Activated CD4-positive, alpha-beta T cell treated with anti-CD3 and anti-CD28 coated beads, Interleukin-2, Interleukin-4, amounts not matched to agents 100 ng/mL and 50 ng/mL, durations not matched to agents 16 hours and 8 hours (primary cell): ENCODE measurements at regions not wholly inside any gene's neighbourhood (a gene's known extent, or its start where the extent isn't known, plus 50 kb on each side); places are given as distances from the start of the nearest gene placed in this dataset.

Experiments
- DNase-seq: peaks from one replicate; pipeline ENCODE4 v3.0.0-alpha.2; 2020; ENCODE audit warnings: low spot score

DNA sequence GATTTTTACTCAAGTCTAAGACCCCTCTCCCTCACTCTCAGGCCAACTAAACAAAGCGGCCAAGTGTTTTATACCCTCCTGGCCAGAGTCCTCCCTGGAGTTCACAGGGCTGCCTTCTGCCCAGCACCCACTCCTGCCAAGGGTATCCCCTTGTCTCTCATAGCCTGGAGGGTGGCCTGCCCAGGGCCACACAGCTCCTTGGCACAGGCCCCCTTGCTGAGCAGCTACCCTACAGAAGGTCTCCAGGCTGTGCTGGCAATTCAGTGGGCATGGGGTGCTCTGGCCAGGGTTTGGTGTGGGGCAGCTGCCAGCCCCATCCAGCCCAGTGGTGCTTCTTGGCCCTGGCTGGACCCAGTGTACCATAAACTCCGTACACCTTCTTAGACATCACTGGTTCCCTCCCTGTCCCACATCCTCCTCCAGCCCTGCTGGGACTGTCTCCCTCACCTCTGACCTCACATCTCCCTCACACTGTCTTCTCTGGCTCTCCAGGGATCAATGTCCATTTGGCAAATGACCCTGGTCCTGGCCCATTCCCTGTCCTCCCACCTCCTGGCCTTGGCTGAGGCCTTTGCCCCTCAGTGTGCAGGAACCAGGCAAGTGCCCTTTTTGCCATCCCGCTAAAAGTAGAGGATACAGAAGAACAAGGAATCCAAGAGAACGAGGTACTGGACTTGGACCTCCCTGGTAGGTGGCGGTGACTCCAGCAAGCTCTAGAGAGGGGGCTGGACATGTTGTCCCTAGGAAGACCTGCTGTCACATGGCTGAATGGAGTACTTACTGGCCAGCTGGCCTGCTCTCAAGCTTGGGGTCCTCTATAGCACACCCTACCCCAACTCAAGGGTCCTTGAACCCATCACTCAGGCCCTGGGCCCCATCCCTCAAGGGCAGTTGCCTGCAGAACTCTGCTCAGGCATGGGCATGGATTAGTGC is 50.0 kb upstream of the TRPM1 start:
- no peak for DNase-seq

DNA sequence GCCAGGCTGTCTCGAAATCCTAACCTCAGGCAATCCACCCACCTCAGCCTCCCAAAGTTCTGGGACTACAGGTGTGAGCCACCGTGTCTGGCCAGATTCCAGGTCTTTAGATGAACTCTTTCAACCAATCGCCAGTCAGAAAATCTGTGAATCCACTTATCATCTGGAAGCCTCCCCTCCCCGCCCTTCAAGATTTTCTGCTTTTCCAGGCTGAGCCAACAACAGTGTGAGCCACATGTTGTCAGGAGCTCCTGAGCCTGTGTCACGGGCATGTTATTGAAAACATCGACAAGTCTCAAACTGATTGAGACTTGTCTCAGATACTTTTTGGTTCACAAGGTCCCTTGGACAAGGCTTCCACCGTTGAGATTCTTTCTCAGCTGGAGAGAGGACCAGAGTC is 52.0 kb upstream of the TRPM1 start:
- no peak for DNase-seq

DNA sequence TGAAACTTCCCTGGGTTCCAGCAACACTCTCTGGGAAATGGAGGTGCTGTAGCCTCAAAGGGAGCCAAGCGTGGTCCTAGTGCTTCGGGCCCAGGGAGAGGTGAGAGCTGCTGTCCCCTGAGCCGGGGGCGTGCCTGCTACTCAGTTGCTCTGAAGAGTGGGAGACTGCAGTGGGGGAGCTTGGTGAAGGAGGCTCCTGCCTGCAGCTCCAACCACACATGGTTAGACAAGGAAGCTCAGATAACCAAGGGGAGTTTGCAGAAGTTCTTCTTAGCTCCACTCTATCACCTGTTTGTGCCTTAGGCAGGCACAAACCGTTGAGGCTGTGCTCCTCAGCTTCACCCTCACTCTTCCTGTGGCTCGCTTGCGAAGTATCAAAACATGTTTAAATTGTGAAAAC is 53.6 kb upstream of the TRPM1 start:
- DNase-seq: no peak

DNA sequence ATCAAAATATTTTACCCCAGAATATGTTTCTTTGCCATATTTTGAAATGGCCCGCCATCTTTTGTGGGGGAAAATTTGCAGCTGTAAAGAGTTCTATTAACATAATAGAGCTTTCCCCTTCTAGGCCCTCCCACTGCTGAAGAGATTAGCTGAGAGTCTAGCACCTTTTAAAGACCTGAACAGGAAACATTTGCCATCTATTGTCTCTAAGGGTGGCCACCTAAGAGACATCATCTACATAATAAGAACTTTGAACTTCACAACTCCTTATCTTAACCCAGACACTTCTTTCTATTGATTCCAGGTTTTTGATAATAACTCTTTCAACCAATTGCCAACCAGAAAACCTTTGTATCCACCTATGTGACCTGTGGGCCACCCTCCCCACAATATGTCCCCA is 54.7 kb upstream of the TRPM1 start:
- DNase-seq: no peak

DNA sequence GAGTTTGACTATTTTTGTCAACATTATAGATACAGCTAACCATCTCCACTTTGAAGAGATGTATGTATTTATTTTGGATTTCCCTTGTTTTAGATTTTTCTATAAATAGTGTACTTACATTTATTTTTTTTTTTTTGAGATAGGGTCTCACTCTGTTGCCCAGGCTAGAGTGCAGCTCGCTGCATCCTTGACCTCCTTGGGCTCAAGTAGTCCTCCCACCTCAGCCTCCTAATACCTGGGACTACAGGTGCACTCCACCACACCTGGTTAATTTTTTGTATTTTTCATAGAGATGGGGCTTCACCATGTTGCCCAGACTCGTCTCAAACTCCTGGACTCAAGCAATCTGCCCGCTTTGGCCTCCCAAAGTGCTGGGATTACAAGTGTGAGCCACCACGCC is 55.3 kb upstream of the TRPM1 start:
- DNase-seq: no peak

DNA sequence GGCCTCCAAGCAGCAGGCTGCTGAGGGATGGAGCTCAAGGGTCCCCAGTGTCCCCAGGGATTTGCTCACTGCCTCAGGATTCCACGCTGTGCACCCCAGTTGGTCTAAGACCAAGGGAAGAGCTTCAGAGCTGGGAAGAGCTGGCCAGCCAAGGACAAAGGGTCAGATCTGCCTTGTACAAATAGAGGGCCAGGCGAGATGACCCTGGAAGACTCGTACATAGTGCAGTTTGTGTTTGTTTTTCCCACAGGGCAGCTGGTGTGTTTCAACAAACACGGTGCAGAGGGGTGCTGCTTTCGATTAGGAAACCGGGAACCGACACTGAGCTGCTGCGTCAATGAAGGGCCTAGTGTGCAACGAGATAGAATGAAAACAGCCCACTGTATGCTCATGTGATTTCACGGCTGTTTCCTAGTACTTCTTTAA is 56.1 kb upstream of the TRPM1 start:
- no peak for DNase-seq

DNA sequence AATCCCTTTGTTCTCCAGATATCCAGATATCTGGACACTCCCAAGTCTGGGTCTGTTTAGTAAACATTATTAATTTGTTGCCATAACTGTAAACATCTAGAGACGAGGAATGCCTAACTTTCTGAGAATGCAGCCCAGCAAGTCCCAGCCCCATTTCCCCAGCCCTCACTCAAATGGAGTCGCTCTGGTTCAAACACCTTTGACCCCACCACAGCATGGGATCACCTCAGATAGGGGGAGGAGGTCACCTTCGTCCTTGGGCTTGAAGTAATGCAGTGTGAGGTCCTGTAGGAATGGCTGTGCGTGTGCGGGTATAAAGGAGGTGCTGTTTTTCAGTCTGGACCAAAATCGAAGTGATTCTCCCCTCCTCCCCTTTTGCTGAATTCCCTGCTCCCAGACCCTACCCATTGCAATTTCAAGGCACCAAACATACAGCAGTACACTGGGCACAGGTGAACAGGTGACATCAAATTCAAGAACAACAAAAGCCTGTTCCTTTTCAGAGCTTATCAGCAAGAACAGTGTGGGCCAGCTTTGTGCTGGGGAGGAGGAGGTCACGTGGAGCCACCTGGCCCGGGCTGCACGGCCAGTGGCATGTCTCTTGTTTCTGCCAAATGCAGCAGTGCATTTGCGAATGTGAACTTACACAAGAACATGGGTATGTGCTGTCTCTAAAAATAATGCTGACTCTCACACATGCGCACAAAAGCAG is 57.5 kb upstream of the TRPM1 start:
- DNase-seq: no peak

DNA sequence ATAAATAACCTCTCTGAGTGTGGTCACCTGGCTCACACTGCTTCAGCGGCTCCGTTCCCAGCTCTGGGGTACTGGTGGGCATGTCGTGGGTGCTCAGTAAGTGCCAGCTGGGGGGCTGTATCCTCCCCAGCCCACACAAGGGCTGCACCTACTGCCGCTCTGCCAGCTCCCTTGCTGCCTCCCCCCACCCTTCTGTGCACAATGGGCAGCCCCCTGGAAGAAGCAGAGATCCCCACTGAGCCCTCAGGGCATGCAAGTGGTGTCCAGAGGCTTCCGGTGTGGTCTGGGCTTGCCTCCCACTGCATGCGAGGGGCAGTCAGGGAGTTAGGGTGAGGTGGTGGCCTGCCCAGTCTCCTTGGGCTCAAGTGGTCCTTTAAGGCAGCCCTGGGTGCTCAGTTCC is 58.3 kb upstream of the TRPM1 start:
- DNase-seq: no peak

DNA sequence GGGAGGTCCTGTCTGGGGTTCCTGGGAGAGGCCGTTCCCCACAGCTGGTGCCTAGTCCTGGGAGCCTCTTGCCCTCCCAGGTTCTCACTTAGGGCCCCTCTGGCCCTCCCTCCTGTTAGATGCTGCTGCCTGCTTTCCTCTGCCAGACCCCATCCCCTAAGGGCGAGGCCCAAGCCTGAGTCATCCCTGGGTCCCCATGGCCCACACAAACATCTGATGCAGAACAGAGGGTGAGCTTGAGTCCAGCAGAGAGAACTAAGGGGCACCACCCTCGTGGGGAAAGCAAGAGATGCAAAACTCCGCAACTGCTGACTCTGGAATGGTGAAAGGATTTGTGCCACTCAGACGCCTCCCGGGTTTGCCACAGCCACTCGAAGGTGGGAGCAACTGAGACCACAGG is 58.8 kb upstream of the TRPM1 start:
- no peak for DNase-seq

DNA sequence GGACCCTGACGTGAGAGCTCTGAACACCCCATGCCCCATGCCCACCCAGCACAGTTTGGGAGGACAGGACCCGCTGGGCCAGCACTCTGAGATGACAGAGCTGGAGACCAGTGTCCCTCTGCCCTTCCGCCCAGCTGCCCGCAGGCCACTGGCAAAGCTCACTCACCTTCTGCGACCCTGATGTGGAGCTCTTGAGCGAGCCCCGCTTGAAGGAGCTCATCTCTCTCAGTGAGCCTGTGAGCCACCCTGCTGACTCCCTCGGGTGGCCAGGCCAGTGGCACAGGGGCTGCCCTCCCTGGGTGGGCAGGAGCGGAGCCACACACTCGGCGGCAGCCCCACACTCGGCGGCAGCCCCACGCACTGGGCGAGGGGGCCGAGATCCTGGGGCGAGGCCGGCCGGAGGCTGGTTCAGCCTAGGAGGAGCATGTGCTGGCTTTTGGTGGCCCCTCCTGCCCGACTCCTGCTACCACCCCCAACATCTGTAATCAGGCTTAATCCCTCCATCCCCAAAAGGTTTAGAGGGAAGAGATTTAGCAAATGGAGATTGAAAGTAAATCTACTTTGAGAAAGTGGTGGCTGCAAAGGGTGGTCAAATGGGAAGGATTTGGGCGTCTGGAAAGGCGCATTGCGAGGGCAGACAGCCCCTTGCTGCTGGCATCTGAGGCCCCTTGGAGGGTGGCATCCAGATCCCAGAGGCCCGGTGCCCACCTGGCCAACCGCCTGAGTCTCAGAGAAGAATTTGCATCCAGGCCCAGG is 59.4 kb upstream of the TRPM1 start:
- DNase-seq: no peak

DNA sequence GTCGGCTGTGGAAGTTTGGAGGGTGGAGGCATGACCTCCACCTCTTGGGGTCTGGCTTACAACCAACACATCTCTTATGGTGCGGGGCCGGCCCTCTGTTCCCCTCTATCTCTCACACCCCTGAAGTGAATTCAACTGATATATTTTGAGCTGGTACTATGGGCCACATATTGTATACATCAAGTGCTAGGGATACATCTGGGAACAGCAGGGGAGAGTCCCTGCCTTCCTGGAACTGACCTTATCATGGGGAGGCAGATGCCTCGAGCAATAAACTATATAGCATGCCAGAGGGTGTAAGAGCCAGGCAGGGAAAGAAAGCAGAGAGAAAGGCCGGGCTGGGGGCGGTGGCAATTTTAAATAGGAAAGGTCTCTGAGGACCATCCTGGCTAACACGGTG is 60.4 kb upstream of the TRPM1 start:
- DNase-seq: no peak

DNA sequence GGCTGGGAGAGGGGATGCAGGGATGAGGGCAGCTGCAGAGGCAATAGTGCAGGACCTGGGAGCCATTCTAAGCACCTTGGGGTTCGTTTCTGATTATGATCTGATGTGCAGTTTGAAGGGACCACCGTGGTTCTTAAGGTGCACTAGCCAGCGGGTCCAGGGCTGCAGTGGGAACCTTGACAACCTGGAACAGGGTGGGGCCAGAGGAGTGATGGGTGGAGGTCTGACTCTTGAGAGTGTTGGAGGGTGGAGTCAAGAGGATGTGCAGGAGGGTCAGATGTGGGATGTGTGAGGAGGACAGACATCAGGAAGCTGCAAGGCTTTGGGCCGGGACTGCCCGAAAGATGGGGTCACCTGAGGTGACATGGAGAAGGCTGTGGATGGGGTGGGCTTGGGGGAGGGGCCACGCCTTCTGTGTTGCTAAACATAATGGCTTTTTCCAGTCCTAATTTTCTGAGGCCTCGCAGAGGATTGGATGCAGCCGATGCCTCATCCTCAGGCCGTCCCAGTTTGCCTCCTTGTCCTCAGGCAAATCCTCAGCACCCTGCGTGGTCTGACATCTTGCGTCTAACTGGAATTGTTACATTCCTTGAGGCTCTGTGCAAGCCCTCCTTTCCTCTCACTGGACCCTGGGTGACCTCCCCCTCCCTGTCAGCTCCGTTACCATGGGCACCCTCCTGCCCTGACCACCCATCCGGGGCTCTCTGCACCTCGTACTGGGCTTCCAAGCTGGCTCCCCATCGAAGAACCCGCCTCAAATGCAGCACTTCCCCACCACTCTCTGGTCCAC is 61.4 kb upstream of the TRPM1 start:
- DNase-seq: no peak

DNA sequence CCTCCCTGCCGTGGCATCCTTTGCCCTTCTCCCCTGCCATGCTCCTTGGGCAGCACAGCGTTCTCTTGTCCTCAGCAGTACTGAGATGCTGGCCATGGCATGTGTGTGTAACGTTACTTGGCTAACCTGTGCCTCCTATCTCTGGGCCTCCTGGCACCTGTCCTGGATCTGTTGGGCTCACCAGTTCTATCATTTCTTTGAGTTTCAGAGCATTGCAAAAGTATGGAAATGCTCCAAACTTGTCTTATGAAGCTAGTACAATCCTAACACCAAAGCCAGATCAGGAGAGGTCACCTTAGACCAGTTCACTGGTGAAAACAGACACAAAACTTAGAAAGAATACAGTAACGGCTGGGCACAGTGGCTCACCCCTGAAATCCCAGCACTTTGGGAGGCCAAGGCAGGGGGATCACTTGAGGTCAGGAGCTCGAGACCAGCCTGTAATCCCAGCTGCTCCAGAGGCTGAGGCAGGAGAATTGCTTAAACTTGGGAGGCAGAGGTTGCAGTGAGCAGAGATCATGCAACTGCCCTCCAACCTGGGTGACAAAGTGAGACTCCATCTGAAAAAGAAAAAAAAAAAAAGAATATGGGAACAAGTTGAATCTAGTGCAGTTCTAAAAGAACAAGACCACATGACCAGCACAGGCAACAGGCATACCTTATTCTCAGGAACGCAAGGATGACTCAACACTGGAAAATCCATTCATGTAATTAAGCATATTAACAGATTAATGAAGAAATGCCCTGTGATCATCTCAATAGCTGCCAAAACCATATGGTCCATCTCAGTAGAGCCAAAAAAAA is 62.4 kb upstream of the TRPM1 start:
- DNase-seq: no peak

DNA sequence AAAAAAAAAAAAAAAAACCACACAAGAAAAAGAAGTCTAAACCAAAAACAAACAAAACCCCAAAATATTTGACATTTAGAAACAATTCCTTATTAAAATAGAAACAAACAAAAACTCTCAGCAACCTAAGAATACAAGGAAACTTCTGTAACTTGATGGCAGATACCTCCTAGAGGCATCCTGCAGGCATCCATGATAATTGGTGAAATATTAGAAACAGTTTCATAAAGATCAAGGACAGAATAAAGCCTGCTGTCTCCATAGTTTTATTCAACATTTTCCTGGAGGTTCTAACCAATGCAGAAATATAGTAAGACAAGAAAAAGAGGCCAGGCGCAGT is 63.0 kb upstream of the TRPM1 start:
- no peak for DNase-seq

DNA sequence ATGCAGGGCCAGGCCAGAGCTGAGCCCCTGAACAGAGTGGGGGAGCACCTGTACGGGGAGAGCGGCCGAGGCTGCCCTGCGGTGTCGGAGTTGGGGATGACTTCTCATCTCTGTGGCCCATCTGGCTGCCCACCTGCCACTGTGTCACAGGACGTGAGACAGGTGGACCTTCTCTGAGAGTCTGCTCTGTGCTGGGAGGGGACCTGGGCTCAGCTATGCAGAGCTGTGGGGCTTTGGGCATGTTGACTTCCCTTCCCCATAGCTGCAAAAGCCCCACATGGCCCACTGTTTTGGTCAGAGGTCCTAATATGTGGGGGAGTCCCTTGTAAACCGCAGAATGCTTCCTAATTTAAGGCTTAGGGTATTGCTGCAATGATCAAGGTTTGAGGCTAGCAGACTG is 68.0 kb upstream of the TRPM1 start:
- DNase-seq: no peak

DNA sequence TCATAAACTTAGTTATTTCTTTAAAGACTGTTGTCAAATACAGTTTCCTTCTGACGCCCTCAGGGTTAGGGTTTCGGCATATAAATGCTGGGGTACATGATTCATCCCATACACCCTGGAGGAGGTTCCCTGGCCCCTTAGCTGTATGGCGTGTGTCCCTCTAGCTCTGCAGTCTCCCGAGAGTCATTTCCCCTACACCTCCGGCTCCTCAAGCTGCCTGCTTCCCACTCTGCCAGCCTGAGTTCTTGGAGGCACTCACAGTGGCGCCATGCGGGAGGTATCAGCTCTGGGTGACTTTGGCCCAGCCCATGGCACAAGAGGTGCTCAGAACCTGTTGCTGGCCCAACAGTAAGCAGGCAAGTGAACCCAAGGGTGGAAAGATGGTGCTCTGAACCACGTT is 70.2 kb upstream of the TRPM1 start:
- no peak for DNase-seq

DNA sequence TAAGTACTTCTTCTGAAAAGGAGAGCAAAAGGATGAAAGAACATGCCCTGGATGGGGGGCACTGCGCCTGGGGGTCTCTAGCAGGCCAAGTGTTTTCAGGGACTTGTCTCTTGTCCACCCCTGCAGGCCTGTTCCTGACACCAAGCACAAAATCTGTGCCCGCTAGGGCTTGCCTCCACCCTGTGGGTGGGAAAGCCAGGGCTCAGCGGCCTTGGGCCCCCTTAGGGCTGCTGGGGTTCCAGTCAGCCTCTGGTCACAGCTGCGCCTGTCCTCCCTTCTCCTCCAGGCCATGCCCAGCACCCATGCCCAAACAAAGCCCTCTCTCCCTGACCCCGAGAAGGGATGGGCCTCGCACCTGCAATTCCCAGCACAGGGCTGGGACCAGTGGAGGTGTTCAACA is 71.1 kb upstream of the TRPM1 start:
- no peak for DNase-seq

DNA sequence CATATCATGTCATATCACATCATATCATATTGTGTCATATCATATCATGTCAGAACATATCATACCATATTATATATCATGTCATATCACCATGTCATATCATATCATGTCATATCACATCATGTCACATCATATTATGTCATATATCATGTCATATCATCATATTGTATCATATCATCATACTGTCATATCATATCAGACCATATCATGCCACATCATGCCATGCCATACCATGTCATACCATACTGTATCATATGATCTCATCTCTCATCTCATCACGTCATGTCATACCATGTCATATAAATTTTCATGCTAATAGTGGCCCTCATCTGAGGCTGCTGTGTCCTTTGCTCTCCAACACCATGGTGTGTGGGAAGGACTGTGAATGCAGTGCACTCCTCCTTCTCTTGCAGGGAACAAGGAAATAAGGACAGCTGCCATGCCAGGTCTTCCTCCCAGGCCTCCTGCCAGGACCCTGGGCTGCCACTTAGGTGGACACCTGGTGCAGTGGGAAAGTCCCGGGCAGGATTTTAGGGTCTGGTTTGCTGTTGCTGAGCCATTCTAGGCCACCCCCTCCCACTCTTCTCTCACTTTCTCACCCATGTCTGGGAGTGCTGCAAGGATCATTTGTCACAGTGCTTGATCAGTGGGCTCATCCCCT is 72.4 kb upstream of the TRPM1 start:
- no peak for DNase-seq

DNA sequence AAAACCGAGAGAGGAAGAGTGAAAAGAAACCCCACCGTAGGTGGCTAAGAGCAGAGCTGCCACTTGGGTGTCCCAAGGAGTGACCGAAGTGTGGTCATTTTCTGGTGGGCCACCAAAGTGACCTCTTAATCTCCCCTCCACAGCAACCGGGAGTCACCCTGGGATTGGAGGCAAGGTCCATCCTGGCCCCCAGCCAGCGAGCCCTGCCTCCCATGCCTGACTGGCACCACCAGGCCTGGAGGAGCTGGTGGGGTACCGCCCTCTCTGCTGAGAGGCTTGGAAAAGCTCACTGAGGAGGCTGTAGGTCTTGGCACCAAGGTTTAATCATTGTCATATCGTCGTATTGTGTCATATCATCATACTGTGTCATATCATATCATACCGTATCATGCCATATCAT is 74.0 kb upstream of the TRPM1 start:
- no peak for DNase-seq

DNA sequence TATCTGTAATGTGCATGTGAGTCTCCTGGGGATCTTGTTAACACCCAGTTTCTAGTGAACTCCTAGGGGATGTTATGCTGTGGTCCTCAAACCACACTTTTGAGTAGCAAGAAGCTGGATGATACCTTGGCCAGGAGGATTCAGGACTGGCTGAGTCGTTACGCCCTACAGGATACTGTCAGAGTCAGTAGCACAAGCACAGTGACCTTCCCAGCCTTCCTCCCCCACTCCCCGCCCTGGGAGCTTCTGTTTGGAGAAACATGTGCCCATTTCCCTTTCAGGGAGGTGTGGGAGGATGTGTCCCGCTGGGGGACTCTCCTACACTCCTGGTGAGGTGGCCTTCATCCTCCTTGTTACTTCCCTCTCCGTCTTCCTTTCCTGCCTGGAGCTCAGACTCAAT is 76.4 kb upstream of the TRPM1 start:
- no peak for DNase-seq

DNA sequence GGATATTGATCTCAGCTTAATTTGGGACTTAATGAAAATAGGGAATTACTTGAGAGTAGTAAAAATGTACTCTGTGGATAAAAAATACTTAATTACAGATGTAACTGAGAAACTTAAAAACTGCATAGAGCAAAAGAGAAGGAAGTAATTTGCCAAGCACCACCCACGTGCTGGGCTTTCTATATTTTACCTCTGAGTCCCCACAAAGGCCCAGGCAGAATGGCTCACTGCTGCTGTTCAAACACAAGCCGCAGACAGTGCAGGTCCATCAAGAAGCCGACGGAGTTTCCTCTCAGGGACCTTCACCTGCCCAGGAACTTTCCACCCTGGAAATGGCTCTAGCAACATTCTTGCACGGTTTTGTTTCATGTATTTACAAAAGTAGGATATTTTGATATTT is 77.2 kb upstream of the TRPM1 start:
- no peak for DNase-seq
